GM12878 (cell line): ENCODE measurements at regions not wholly inside any gene's neighbourhood (a gene's known extent, or its start where the extent isn't known, plus 50 kb on each side); places are given as distances from the start of the nearest gene placed in this dataset.

Experiments
- ATAC-seq: fragments of 200-7000 bp; cut with Tn5 transposase; 3 replicates; pipeline ENCODE4 v1.9.1; 2020; ENCODE audit warnings: mild to moderate bottlenecking, moderate library complexity
- BruUV-seq: library from RNA; stranded (reverse); fragments of 400-500 nt; replicated peaks from 2 replicates; lab custom pipeline; 2021; lab: Mats Ljungman, UMichigan
- CTCF ChIA-PET: fragments of 300-600 bp; sonication (Branson Sonifier 250); formaldehyde crosslinking; extraction: SDS; loops from one replicate; lab custom pipeline; 2021; ENCODE audit warnings: inconsistent platforms; lab: Yijun Ruan, JAX
- POLR2A ChIA-PET: fragments of 350-600 bp; formaldehyde crosslinking; extraction: SDS; loops from one replicate; lab custom pipeline; 2021; ENCODE audit warnings: inconsistent platforms; lab: Charles Lee
- RAD21 ChIA-PET: fragments of 300-600 bp; sonication (Branson Sonifier 250); formaldehyde crosslinking; loops from one replicate; lab custom pipeline; 2023; ENCODE audit warnings: antibody characterized with exemption; ENCODE audit not compliant: unreplicated experiment; lab: Charles Lee
- SMC1A ChIA-PET: fragments of 300-600 bp; sonication (Branson Sonifier 250); formaldehyde crosslinking; loops from one replicate; lab custom pipeline; 2023; ENCODE audit not compliant: unreplicated experiment, uncharacterized antibody; lab: Charles Lee
- DNase-seq: peaks from one replicate; pipeline ENCODE4 v3.0.0-alpha.2; 2011; ENCODE audit warnings: low read depth, low spot score
- FAIRE-seq: peaks from 3 replicates; lab custom pipeline; 2011; peaks lifted over from hg19 to GRCh38; lab: Jason Lieb, UNC
- H2AFZ ChIP-seq: 2 replicates; pipeline ENCODE4 v1.6.0; 2011; ENCODE audit warnings: low read depth, low read length, control low read depth; ENCODE audit not compliant: control insufficient read depth
- H3K27ac ChIP-seq: 2 replicates; pipeline ENCODE4 v1.5.1; 2011; ENCODE audit warnings: control low read depth; ENCODE audit not compliant: control insufficient read depth, insufficient read depth
- H3K27me3 ChIP-seq, 2 experiments: replicated peaks in 1 of 2; 2 replicates each; pipeline versions ENCODE4 v1.6.0 to v1.6.1; 2011; ENCODE audit warnings: low read length in 1 of 2; ENCODE audit not compliant: control insufficient read depth in 2 of 2, insufficient read depth in 2 of 2
- H3K36me3 ChIP-seq, 2 experiments: 2 replicates each; pipeline ENCODE4 v1.5.1; 2011; ENCODE audit warnings: low read length in 1 of 2; ENCODE audit not compliant: control insufficient read depth in 2 of 2, insufficient read depth in 2 of 2
- H3K4me1 ChIP-seq: 2 replicates; pipeline ENCODE4 v1.6.1; 2011; ENCODE audit warnings: mild to moderate bottlenecking, low read length, moderate library complexity, mixed read lengths; ENCODE audit not compliant: control insufficient read depth, insufficient read depth
- H3K4me2 ChIP-seq: 2 replicates; pipeline ENCODE4 v1.6.0; 2011; ENCODE audit warnings: control low read depth; ENCODE audit not compliant: control insufficient read depth, insufficient read depth
- H3K4me3 ChIP-seq: fragments of 200-600 bp; sonication (generic); 2 replicates; pipeline ENCODE4 v1.5.1; 2016
- H3K79me2 ChIP-seq: 2 replicates; pipeline ENCODE4 v1.6.0; 2011; ENCODE audit warnings: low read length; ENCODE audit not compliant: control insufficient read depth, insufficient read depth
- H3K9ac ChIP-seq: 2 replicates; pipeline ENCODE4 v1.8.0; 2011; ENCODE audit warnings: low read length, control low read depth, mixed read lengths; ENCODE audit not compliant: control insufficient read depth, insufficient read depth
- H3K9me3 ChIP-seq: replicated peaks from 3 replicates; pipeline ENCODE4 v1.5.1; 2011; ENCODE audit warnings: mild to moderate bottlenecking, low read length; ENCODE audit not compliant: control insufficient read depth, insufficient read depth
- H4K20me1 ChIP-seq: 2 replicates; pipeline ENCODE4 v1.6.0; 2011; ENCODE audit not compliant: control insufficient read depth, insufficient read depth
- ASH2L ChIP-seq: fragments of 300-600, 200-600 bp; sonication (generic); IDR thresholded peaks from 2 replicates; pipeline ENCODE4 v1.6.1; 2017; ENCODE audit warnings: low read depth, mild to moderate bottlenecking, borderline replicate concordance
- ATF7 ChIP-seq: fragments of 450-650 bp; IDR thresholded peaks from 2 replicates; pipeline ENCODE4 v1.6.1; 2016; ENCODE audit warnings: low read depth, mild to moderate bottlenecking
- EZH2 ChIP-seq: IDR thresholded peaks from 2 replicates; pipeline ENCODE4 v1.6.1; 2012; ENCODE audit warnings: low read depth, mild to moderate bottlenecking, control low read depth, inconsistent platforms, low read length, borderline replicate concordance; ENCODE audit not compliant: control insufficient read depth
- HCFC1 ChIP-seq: fragments of 150-350 bp; IDR thresholded peaks from 2 replicates; pipeline ENCODE4 v1.6.1; 2014; ENCODE audit warnings: low read length
- KLF5 ChIP-seq: fragments of 450-650 bp; IDR thresholded peaks from 2 replicates; pipeline ENCODE4 v1.6.1; 2014; ENCODE audit warnings: mild to moderate bottlenecking; ENCODE audit not compliant: partially characterized antibody
- MAX ChIP-seq: IDR thresholded peaks from 2 replicates; pipeline ENCODE4 v1.6.1; 2012; ENCODE audit warnings: low read depth, low read length, improper control_type of control experiment
- MYC ChIP-seq: IDR thresholded peaks from 2 replicates; pipeline ENCODE4 v1.6.1; 2011; ENCODE audit warnings: mild to moderate bottlenecking, low read length, moderate library complexity, inconsistent platforms; ENCODE audit not compliant: insufficient read depth, insufficient replicate concordance, insufficient read length, severe bottlenecking
- RAD21 ChIP-seq: IDR thresholded peaks from 2 replicates; pipeline ENCODE4 v1.6.1; 2011; ENCODE audit warnings: mild to moderate bottlenecking, low read depth, low read length, moderate library complexity; ENCODE audit not compliant: insufficient read depth
- RFX5 ChIP-seq: IDR thresholded peaks from 2 replicates; pipeline ENCODE4 v1.6.1; 2011; ENCODE audit warnings: low read depth, low read length, improper control_type of control experiment
- SREBF2 ChIP-seq: IDR thresholded peaks from 2 replicates; pipeline ENCODE4 v1.6.1; 2012; ENCODE audit warnings: mild to moderate bottlenecking, low read length
- SUZ12 ChIP-seq: fragments of 200-600 bp; sonication (generic); IDR thresholded peaks from one replicate; pipeline ENCODE4 v1.6.1; 2018; ENCODE audit warnings: antibody characterized with exemption, mild to moderate bottlenecking; ENCODE audit not compliant: unreplicated experiment
- TAF1 ChIP-seq: IDR thresholded peaks from 2 replicates; pipeline ENCODE4 v1.6.1; 2011; ENCODE audit warnings: mild to moderate bottlenecking, low read depth, low read length, borderline replicate concordance
- WGBS: methylation state at CpG from one replicate; pipeline ENCODE4 v1.1.6; 2016; ENCODE audit warnings: low lambda C conversion rate; ENCODE audit not compliant: insufficient replicate concordance, insufficient coverage; ENCODE audit errors: missing lambda C conversion rate; 5-methylcytosine and 5-hydroxymethylcytosine counted together
- in situ Hi-C: fragments of 300-500 bp; cut with MboI; formaldehyde crosslinking; loops from 9 replicates; pipeline ENCODE4 v1.14.3; 2018; ENCODE audit warnings: mixed read lengths
- intact Hi-C: fragments of 100-400 bp; cut with micrococcal nuclease; formaldehyde crosslinking; loops from one replicate; pipeline ENCODE4 v1.14.2; 2022; ENCODE audit not compliant: unreplicated experiment
- TF ChIP-seq, protein P1 (sequence below): IDR thresholded peaks from 2 replicates; pipeline ENCODE4 v1.6.1; 2011; ENCODE audit warnings: mild to moderate bottlenecking, low read depth, low read length, moderate library complexity; ENCODE audit not compliant: insufficient replicate concordance
- TF ChIP-seq, protein P2 (sequence below): fragments of 450-650 bp; IDR thresholded peaks from 2 replicates; pipeline ENCODE4 v1.6.1; 2014; ENCODE audit warnings: mild to moderate bottlenecking

DNA sequence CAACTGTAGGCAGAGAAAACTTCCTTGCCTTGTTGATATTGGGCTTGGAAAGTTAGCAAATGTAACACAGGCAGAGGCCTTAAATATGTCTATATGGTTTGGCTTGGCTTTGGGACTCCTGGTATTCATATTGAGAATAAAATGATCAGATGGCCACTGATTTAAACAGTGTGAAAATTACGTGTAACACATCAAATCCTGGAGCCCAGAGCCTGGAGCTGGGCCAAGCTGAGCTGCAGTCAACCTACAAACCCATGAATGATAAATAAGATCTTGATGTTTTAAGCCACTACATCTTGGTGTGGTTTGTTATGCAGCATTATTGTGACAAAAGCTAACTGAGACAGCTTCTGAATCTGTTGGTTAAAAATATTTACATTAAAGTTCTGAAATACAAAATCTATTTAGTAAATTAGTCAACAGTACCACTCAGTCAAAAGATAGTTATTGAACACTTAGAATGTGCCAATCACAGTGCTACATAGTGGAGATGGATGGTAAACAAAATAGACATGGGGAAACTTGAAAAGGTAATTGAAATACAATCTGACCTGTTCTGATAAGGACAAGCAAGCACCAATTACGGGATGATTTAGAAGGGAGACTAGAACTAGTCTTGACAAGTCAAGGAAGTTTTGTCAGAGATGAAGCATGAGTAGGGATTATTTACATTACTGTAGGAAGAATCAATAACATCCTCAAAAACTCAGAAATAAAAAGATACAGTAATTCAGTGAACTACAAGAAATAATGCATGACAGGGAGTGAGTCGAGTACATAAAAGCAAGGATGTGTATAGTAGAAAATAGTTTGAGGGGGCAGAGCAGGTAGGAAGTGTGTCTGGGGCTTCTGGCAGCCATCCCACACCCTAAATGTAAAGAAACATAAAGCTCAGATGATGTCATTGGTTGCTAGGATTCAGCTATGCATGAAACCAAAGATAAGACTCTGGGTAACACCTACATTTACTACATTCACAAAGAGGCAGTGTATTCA, 157.7 kb downstream of the HNMT start:
- RAD21 ChIA-PET = no interaction called here
- POLR2A ChIA-PET = no interaction called here
- ATAC-seq (peak; percentile 89), DNase-seq (no peak), FAIRE-seq (no peak)
- Histone ChIP-seq H3K4me2 (no peak overlapping the region), H2AFZ (no peak overlapping the region), H3K4me3 (no peak overlapping the region), H4K20me1 (no peaks in the 10 kb centered on the region), H3K27ac (no peak overlapping the region), H3K9ac (no peak overlapping the region), H3K9me3 (no peaks in the 10 kb centered on the region), H3K27me3 (no peaks in the 10 kb centered on the region), H3K4me1 (no peaks in the 10 kb centered on the region), H3K79me2 (no peaks in the 10 kb centered on the region), H3K36me3 (no peaks in the 10 kb centered on the region)
- intact Hi-C loops (loop anchor here (10.0 kb wide), 1 partner anchor 663 kb away; the partner anchor contains the start of gene NXPH2), in situ Hi-C loops (no loop called here)
- CTCF ChIA-PET = no interaction called here
- TF ChIP-seq ATF7 (peak; percentile 91), HCFC1 (no peak), RFX5 (peak; percentile 68; the same call in 1 of the 2 replicates)
- 17% methylated on average over 3 of the region's 3 CpGs for WGBS
- SMC1A ChIA-PET = no interaction called here
- no TSS peak for BruUV-seq

DNA sequence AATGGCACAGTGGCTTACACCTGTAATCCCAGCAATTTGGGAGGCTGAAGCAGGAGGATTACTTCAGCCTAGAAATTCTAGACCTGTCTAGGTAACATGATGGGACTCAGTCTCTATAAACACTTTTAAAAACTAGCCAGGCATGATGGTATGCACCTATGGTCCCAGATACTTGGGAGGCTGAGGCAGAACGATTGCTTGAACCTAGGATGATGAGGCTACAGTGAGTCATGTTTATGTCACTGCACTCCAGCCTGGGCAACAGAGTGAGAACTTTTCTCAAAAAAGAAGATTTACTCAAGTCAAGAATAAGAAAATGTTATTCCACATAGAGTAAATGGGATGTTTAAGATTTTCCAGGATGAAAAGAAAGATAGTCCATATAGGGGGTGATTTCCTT, 158.6 kb downstream of the HNMT start:
- Histone ChIP-seq H3K27me3 (no peaks in the 10 kb centered on the region), H3K27ac (no peak overlapping the region), H3K79me2 (no peaks in the 10 kb centered on the region), H3K9me3 (no peaks in the 10 kb centered on the region), H4K20me1 (no peaks in the 10 kb centered on the region), H2AFZ (no peak overlapping the region), H3K4me2 (no peak overlapping the region), H3K36me3 (no peaks in the 10 kb centered on the region), H3K4me3 (no peak overlapping the region), H3K4me1 (no peaks in the 10 kb centered on the region), H3K9ac (no peak overlapping the region)
- SMC1A ChIA-PET = no interaction called here
- POLR2A ChIA-PET = no interaction called here
- RAD21 ChIA-PET = no interaction called here
- intact Hi-C loops (loop anchor here (10.0 kb wide), 1 partner anchor 662 kb away; the partner anchor contains the start of gene NXPH2), in situ Hi-C loops (no loop called here)
- CTCF ChIA-PET = no interaction called here
- no peak for DNase-seq
- WGBS = 5% methylated on average over 1 of the region's 1 CpG
- no TSS peak for BruUV-seq
- no peak for FAIRE-seq
- ATAC-seq = no peak
- TF ChIP-seq SREBF2 (no peak), TAF1 (no peak), MYC (no peak), ASH2L (no peak), EZH2 (no peak), KLF5 (no peak), MAX (no peak), RAD21 (no peak), SUZ12 (no peak)
- TF ChIP-seq, protein P1, sequence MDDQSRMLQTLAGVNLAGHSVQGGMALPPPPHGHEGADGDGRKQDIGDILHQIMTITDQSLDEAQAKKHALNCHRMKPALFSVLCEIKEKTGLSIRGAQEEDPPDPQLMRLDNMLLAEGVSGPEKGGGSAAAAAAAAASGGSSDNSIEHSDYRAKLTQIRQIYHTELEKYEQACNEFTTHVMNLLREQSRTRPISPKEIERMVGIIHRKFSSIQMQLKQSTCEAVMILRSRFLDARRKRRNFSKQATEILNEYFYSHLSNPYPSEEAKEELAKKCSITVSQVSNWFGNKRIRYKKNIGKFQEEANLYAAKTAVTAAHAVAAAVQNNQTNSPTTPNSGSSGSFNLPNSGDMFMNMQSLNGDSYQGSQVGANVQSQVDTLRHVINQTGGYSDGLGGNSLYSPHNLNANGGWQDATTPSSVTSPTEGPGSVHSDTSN = no peak
- TF ChIP-seq, protein P2, sequence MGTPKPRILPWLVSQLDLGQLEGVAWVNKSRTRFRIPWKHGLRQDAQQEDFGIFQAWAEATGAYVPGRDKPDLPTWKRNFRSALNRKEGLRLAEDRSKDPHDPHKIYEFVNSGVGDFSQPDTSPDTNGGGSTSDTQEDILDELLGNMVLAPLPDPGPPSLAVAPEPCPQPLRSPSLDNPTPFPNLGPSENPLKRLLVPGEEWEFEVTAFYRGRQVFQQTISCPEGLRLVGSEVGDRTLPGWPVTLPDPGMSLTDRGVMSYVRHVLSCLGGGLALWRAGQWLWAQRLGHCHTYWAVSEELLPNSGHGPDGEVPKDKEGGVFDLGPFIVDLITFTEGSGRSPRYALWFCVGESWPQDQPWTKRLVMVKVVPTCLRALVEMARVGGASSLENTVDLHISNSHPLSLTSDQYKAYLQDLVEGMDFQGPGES = no peak
